Astrocyte of the spinal cord (primary cell): ENCODE measurements at regions not wholly inside any gene's neighbourhood (a gene's known extent, or its start where the extent isn't known, plus 50 kb on each side); places are given as distances from the start of the nearest gene placed in this dataset.

Experiments used
- DNase-seq: peaks from one replicate; pipeline ENCODE4 v3.0.0; 2011; ENCODE audit warnings: low read depth, low spot score
- H3K4me3 ChIP-seq: 2 replicates; pipeline ENCODE4 v1.5.1; 2011; ENCODE audit warnings: low read depth, mild to moderate bottlenecking, low read length, moderate library complexity
- in situ Hi-C: cut with HindIII; loops from 2 replicates; pipeline ENCODE4 v1.10.0; 2017; ENCODE audit warnings: low sequenced_read_pairs
- TF ChIP-seq, protein P1 (sequence below): IDR thresholded peaks from 2 replicates; pipeline ENCODE4 v1.5.1; 2012; ENCODE audit warnings: low read depth, mild to moderate bottlenecking, low read length, inconsistent platforms

DNA sequence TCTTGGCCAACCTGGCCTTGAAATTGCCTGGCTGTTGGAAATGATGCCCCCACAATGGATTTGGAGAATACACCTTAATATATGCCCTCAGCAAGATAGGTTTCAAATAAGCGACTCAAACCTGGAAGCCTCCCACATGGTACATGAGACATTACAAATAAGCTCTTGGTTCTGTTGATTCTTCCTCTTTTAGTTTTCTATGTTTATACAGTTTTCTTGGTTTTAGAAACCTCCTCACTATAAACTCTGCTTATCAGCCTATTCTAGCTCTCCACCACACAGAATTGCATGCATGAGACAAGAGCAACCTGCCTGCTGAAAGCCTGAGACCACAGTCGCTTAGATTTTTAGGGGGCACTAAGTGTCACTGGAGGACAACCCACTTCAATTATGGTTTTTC lies 108.8 kb upstream of the PREP start:
- TF ChIP-seq, protein P1, sequence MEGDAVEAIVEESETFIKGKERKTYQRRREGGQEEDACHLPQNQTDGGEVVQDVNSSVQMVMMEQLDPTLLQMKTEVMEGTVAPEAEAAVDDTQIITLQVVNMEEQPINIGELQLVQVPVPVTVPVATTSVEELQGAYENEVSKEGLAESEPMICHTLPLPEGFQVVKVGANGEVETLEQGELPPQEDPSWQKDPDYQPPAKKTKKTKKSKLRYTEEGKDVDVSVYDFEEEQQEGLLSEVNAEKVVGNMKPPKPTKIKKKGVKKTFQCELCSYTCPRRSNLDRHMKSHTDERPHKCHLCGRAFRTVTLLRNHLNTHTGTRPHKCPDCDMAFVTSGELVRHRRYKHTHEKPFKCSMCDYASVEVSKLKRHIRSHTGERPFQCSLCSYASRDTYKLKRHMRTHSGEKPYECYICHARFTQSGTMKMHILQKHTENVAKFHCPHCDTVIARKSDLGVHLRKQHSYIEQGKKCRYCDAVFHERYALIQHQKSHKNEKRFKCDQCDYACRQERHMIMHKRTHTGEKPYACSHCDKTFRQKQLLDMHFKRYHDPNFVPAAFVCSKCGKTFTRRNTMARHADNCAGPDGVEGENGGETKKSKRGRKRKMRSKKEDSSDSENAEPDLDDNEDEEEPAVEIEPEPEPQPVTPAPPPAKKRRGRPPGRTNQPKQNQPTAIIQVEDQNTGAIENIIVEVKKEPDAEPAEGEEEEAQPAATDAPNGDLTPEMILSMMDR = no peak
- H3K4me3 ChIP-seq = no peak overlapping the region
- no peak for DNase-seq
- in situ Hi-C loops = no loop called here

DNA sequence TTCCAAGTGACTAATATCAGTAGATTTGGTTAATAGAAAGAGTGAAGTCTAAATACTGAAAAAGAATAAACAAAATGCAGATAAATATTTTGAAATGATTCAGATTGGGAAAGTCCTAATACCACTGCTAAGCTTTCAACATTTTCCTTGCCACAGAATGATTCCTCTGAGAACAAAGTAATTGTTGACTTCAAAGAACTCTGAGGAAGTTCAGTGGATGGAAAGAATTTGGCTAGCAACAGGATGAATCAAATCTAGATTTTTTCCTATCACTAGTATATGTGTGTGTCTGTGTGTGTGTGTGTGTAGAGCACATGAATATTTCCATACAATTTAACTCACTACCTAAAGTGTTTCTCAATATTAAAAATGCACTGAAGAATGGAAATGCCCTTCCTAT lies 107.9 kb upstream of the PREP start:
- in situ Hi-C loops = no loop called here
- TF ChIP-seq, protein P1 = no peak

DNA sequence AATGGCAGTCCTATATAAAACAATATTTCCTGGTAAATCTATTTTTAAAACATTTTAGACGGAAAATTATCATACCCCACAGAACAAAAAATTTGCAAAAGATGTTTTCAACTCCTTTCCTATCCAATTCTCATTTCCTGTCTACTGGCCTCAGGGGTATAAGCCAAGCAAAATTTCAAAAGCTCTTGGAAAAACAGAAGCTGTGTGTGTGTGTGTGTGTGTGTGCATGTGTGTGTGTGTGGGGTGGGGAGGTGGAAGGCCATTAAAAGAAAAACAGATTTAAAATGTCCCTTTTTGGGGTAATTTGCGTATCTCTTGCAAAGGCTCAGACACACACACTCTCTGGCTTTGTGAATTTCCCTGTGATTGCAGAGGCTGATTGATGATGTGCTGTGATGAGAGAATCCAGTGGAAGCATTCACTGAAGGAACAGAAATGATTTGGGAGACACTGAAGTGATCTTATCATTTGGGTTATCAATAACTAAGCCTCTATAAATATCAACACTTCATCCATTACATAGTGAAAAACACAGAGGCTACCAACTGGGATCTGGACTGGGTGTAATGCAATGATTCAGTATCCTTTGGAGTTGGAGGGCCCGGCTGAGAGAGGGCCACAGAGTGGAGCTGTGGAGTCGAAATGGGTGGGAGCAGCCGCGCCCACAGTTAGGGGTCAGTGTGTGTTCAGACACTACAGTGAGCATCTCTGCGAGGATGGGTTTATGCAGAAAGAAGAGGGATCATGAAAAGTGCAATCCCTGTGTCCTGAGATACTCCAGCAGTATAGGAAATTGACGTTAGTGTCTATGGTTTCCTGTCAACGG lies 106.8 kb upstream of the PREP start:
- DNase-seq = no peak
- in situ Hi-C loops = no loop called here
- TF ChIP-seq, protein P1 = peak; percentile 36
- no peak overlapping the region for H3K4me3 ChIP-seq

More for the DNA sequence above, 107.9 kb upstream of the PREP start:
- DNase-seq = peak; percentile 38
- H3K4me3 ChIP-seq = no peak overlapping the region

DNA sequence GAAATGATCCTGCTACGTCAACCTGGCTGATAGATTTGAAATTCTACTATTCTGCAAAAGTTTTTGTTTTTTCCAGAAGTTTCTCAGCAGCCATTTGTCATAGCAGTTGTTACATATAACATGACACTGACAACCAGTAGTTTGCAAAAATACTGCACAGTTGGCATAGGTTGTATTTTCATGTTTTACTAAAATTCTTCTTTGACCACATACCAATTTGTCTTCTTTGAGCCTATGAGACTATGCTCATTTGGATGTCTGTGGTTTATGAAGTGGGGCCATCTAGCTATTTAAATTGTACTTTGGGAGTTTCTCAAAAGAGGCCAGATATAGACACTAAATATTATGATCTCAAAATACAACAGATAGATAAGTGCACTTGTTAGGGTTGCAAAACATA lies 104.9 kb upstream of the PREP start:
- TF ChIP-seq, protein P1 = no peak
- in situ Hi-C loops = no loop called here

DNA sequence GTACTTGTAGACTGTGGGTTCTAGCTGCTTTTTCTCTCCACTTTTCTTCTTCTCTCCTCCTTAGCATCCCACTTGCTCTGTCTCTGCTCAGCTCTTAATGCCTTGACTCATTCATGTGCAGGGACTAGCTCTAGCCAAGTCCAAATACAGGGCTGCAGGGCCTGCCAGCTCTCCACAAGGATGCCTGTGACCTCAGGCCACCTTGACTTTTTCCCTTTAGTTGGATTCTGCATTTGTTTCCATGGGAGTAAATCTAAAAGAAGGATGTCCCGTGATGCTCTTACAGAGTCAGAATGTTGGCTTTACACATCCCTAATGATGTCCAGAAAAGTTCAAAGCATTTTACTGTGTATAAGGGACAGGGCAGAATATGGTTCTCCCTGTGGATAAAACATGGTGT lies 101.8 kb upstream of the PREP start:
- TF ChIP-seq, protein P1 = no peak
- in situ Hi-C loops = no loop called here
- no peak overlapping the region for H3K4me3 ChIP-seq
- DNase-seq = no peak

More for the DNA sequence above, 104.9 kb upstream of the PREP start:
- DNase-seq = peak; percentile 50
- H3K4me3 ChIP-seq = no peak overlapping the region

DNA sequence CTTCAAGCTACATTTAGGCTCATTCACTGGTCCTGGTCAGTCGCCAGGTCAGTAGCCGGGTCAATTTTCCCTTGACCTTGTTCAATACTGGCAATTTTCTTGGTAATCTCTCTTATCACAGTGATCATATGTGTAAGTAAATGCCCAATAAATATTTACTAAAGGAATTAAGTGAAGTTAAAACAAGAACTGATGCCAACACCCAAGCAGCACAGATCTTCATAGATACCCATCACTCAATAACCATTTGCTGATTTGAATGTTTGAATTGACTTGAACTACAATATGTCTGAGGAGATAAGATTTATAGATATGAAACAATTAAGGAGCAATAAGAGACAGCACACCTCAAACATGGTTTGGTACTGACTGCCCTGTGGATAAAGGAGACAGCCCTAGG lies 100.8 kb upstream of the PREP start:
- DNase-seq = no peak
- TF ChIP-seq, protein P1 = no peak
- no peak overlapping the region for H3K4me3 ChIP-seq
- in situ Hi-C loops = no loop called here
